Lung (tissue), 11 donors: ENCODE measurements at regions not wholly inside any gene's neighbourhood (a gene's known extent, or its start where the extent isn't known, plus 50 kb on each side); places are given as distances from the start of the nearest gene placed in this dataset.

Experiments used
- ATAC-seq: fragments of 200-7000 bp; cut with Tn5 transposase; one replicate; pipeline ENCODE4 v1.9.1; 2020; ENCODE audit warnings: moderate number of reproducible peaks; ENCODE audit not compliant: insufficient read depth, low FRiP score
- DNase-seq, 3 donors: peaks; one replicate each; pipeline ENCODE4 v3.0.0-alpha.2; 2013 to 2017
- H3K27ac ChIP-seq, 2 donors: one replicate each; pipeline ENCODE4 v1.5.1; 2013; ENCODE audit warnings: mild to moderate bottlenecking in 2 of 2, moderate library complexity in 2 of 2, control low read depth in 1 of 2, inconsistent platforms in 1 of 2, low read depth in 1 of 2, low read length in 1 of 2
- H3K27me3 ChIP-seq, 3 donors: one replicate each; pipeline ENCODE4 v1.5.1; 2013; ENCODE audit warnings: low read length in 2 of 3; ENCODE audit not compliant: control insufficient read depth in 3 of 3, insufficient read depth in 3 of 3
- H3K36me3 ChIP-seq, 4 donors: one replicate each; pipeline ENCODE4 v1.5.1; 2013; ENCODE audit warnings: low read length in 4 of 4, mild to moderate bottlenecking in 1 of 4, moderate library complexity in 1 of 4; ENCODE audit not compliant: control insufficient read depth in 4 of 4, insufficient read depth in 4 of 4
- H3K4me1 ChIP-seq, 5 donors: one replicate each; pipeline ENCODE4 v1.5.1; 2013; ENCODE audit warnings: low read length in 5 of 5, mild to moderate bottlenecking in 2 of 5, moderate library complexity in 1 of 5; ENCODE audit not compliant: control insufficient read depth in 5 of 5, insufficient read depth in 5 of 5
- H3K4me3 ChIP-seq: one replicate; pipeline ENCODE4 v1.5.1; 2013; ENCODE audit warnings: mild to moderate bottlenecking, control low read depth, moderate library complexity
- H3K9ac ChIP-seq, 2 donors: one replicate each; pipeline ENCODE4 v1.5.1; 2013; ENCODE audit warnings: low read length in 2 of 2, control low read depth in 1 of 2; ENCODE audit not compliant: insufficient read depth in 1 of 2
- H3K9me3 ChIP-seq, 4 donors: one replicate each; pipeline ENCODE4 v1.5.1; 2013; ENCODE audit warnings: low read length in 3 of 4, mild to moderate bottlenecking in 1 of 4, moderate library complexity in 1 of 4; ENCODE audit not compliant: control insufficient read depth in 4 of 4, insufficient read depth in 3 of 4
- CTCF ChIP-seq: IDR thresholded peaks from 2 replicates; pipeline ENCODE4 v1.5.1; 2012; ENCODE audit warnings: mild to moderate bottlenecking; ENCODE audit errors: control extremely low read depth, extremely low read depth
- WGBS, 2 donors: extraction: QIAGEN DNeasy Blood & Tissue Kit; methylation state at CpG; one replicate each; pipeline ENCODE4 v1.1.7; 2013; 5-methylcytosine and 5-hydroxymethylcytosine counted together
- donor health status: control.
- donor health status: control.
- donor health status: Bipolar disorder and iron deficiency.
- donor health status: healthy.
- donor health status: DM: yes; HTN: yes; CAD: no.

- Histone ChIP-seq H3K4me3 (no peak overlapping the region), H3K9ac (no peak overlapping the region), H3K9me3 (peaks cover 0 to 2% (median 0%) of the 10 kb centered on the region in 4 donors), H3K36me3 (no peaks in the 10 kb centered on the region), H3K27ac (no peak overlapping the region), H3K4me1 (no peaks in the 10 kb centered on the region), H3K27me3 (no peaks in the 10 kb centered on the region)
- ATAC-seq (no peak), DNase-seq (no peak)
- TF ChIP-seq CTCF, result no peak
- 88 to 97% methylated on average over 1 of the region's 1 CpG for WGBS, 2 donors
Observed at GRCh38 chr13:38159710-38160109, 189.9 kb upstream of the UFM1 start.

- no peak for TF ChIP-seq CTCF
- Histone ChIP-seq H3K9me3 (no peaks in the 10 kb centered on the region), H3K4me1 (no peaks in the 10 kb centered on the region), H3K4me3 (no peak overlapping the region), H3K27ac (no peak overlapping the region), H3K9ac (no peak overlapping the region), H3K36me3 (no peaks in the 10 kb centered on the region), H3K27me3 (no peaks in the 10 kb centered on the region)
- DNase-seq, result no peak
- WGBS, 2 donors, result 78 to 88% methylated on average over 3 of the region's 3 CpGs
- ATAC-seq, result no peak
Observed at GRCh38 chr13:38147050-38147449, 202.6 kb upstream of the UFM1 start.

- Histone ChIP-seq H3K27me3 (no peaks in the 10 kb centered on the region), H3K4me3 (no peak overlapping the region), H3K36me3 (no peaks in the 10 kb centered on the region), H3K9ac (no peak overlapping the region), H3K27ac (no peak overlapping the region), H3K4me1 (no peaks in the 10 kb centered on the region), H3K9me3 (no peaks in the 10 kb centered on the region)
- no peak for TF ChIP-seq CTCF
- DNase-seq, result no peak
- no peak for ATAC-seq
Observed at GRCh38 chr13:38141792-38142191, 207.9 kb upstream of the UFM1 start.

DNA sequence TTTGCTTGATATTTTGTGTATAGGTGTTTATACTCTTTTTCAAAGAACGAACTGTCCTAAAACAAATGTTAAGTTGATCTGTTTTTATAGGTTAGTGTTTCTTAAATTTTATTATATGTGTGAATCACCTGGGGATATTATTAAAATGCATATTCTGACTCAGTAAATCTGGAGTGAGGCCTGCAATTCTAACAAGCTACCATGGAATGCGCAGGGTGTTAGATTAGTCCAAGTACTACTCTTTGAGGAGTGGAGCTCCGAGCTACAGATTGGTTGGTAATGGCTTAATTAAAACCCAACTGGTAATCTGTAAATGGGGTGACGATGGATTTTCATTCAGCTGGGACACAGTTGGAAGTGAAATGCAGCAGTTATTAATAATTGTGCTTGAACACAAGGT is 214.1 kb upstream of the UFM1 start:
- H3K27ac ChIP-seq, result no peak overlapping the region

More for the DNA sequence above, 214.1 kb upstream of the UFM1 start:
- no peaks in the 10 kb centered on the region for H3K27me3 ChIP-seq
- DNase-seq (no peak), ATAC-seq (no peak)
- no peak overlapping the region for H3K4me3 ChIP-seq
- no peaks in the 10 kb centered on the region for H3K36me3 ChIP-seq
- peaks cover 0 to 3% (median 0%) of the 10 kb centered on the region in 4 donors for H3K9me3 ChIP-seq
- no peak overlapping the region for H3K9ac ChIP-seq
- 87 to 89% methylated on average over 4 of the region's 4 CpGs for WGBS, 2 donors
- H3K4me1 ChIP-seq, result no peaks in the 10 kb centered on the region
- no peak for TF ChIP-seq CTCF
